GM23248 (cell line): ENCODE measurements at regions not wholly inside any gene's neighbourhood (a gene's known extent, or its start where the extent isn't known, plus 50 kb on each side); places are given as distances from the start of the nearest gene placed in this dataset.

Source experiments
- DNase-seq: peaks from one replicate; pipeline ENCODE4 v3.0.0-alpha.2; 2015
- H2AFZ ChIP-seq: fragments of 200-600 bp; sonication (generic); 2 replicates; pipeline ENCODE4 v1.6.1; 2016; ENCODE audit warnings: antibody characterized with exemption
- H3F3A ChIP-seq: fragments of 200-600 bp; sonication (generic); 2 replicates; pipeline ENCODE4 v1.6.1; 2016; ENCODE audit warnings: mild to moderate bottlenecking, antibody characterized with exemption, mixed run types; ENCODE audit not compliant: insufficient read depth
- H3K27ac ChIP-seq: fragments of 200-600 bp; sonication (generic); 2 replicates; pipeline ENCODE4 v1.5.1; 2016; ENCODE audit warnings: mild to moderate bottlenecking
- H3K27me3 ChIP-seq: fragments of 200-600 bp; sonication (generic); replicated peaks from 2 replicates; pipeline ENCODE4 v1.6.1; 2016; ENCODE audit warnings: mild to moderate bottlenecking; ENCODE audit not compliant: insufficient read depth
- H3K36me3 ChIP-seq: fragments of 200-600 bp; sonication (generic); 2 replicates; pipeline ENCODE4 v1.6.1; 2016; ENCODE audit warnings: low read depth, mild to moderate bottlenecking
- H3K4me1 ChIP-seq: fragments of 200-600 bp; sonication (generic); 2 replicates; pipeline ENCODE4 v1.6.1; 2016; ENCODE audit warnings: mild to moderate bottlenecking; ENCODE audit not compliant: insufficient read depth
- H3K4me2 ChIP-seq: fragments of 200-600 bp; sonication (generic); one replicate; pipeline ENCODE4 v1.6.1; 2016; ENCODE audit warnings: mild to moderate bottlenecking; ENCODE audit not compliant: unreplicated experiment
- H3K4me3 ChIP-seq: fragments of 200-600 bp; sonication (generic); 2 replicates; pipeline ENCODE4 v1.5.1; 2016; ENCODE audit warnings: mild to moderate bottlenecking
- H3K79me2 ChIP-seq: fragments of 200-600 bp; sonication (generic); 2 replicates; pipeline ENCODE4 v1.6.1; 2016; ENCODE audit warnings: mild to moderate bottlenecking; ENCODE audit not compliant: insufficient read depth
- H3K9ac ChIP-seq: fragments of 200-600 bp; sonication (generic); 2 replicates; pipeline ENCODE4 v1.6.1; 2016; ENCODE audit warnings: mild to moderate bottlenecking
- H3K9me2 ChIP-seq: fragments of 200-600 bp; sonication (generic); 2 replicates; pipeline ENCODE4 v1.6.1; 2016; ENCODE audit warnings: mixed run types, mild to moderate bottlenecking, moderate library complexity; ENCODE audit not compliant: insufficient read depth
- H3K9me3 ChIP-seq: fragments of 200-600 bp; sonication (generic); one replicate; pipeline ENCODE4 v1.6.1; 2017; ENCODE audit warnings: low read depth
- H4K20me1 ChIP-seq: fragments of 200-600 bp; sonication (generic); 2 replicates; pipeline ENCODE4 v1.6.0; 2016; ENCODE audit not compliant: insufficient read depth
- EZH2 ChIP-seq: fragments of 200-600 bp; sonication (generic); IDR thresholded peaks from 2 replicates; pipeline ENCODE4 v1.6.1; 2018; ENCODE audit warnings: antibody characterized with exemption, mild to moderate bottlenecking; ENCODE audit not compliant: insufficient read depth, poor library complexity, severe bottlenecking
- EZH2phosphoT487 ChIP-seq: fragments of 200-600 bp; sonication (generic); IDR thresholded peaks from 2 replicates; pipeline ENCODE4 v1.6.1; 2018; ENCODE audit warnings: antibody characterized with exemption, moderate library complexity, mild to moderate bottlenecking, low read depth; ENCODE audit not compliant: insufficient read depth
- WGBS, 2 experiments: methylation state at CpG; one replicate each; pipeline ENCODE4 v1.1.6; 2015 to 2017; ENCODE audit warnings: low lambda C conversion rate in 2 of 2, low coverage in 1 of 2; ENCODE audit errors: missing lambda C conversion rate in 2 of 2; 5-methylcytosine and 5-hydroxymethylcytosine counted together
- in situ Hi-C: fragments of 300-500 bp; cut with MboI; formaldehyde crosslinking; loops from 2 replicates; pipeline ENCODE4 v1.15.0; 2020

DNA sequence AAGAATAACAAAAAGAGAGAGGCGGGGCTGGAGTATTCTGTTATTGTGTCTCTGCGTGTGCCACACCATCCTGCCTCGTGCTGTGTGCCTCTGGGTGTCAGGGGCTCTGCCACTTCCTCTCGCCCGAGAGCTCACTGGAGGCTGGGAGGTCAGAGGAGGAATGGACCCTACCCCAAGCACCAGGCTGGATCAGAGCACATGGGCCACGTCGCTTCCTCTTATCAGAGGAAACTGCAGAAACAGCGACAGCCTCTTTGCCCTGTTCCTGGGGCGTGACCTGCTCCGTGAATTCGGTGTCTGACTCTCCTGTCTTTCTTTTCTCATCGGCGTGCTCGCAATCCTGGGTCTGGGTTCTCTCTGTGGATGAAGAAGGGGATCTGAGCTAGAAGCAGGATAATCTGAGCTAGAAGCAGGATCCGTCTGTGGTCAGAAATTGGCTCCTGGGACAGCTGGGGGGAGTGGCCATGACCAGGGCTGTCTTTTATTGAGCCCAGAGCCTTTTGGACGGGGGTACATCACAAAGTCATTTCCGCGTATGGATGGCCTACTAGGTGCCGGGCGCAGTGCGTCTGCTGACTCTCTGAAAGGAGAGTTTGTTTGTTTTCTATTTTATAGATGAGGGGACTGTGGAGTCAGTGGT is 150.3 kb upstream of the COL5A1 start:
- Histone ChIP-seq H3K36me3 (no peaks in the 10 kb centered on the region), H3K79me2 (no peaks in the 10 kb centered on the region), H3K27me3 (no peaks in the 10 kb centered on the region), H3K9me3 (no peaks in the 10 kb centered on the region), H3K9ac (peak overlapping the region; percentile 63; the same call in 1 of the 2 replicates), H3K4me2 (peak overlapping the region; percentile 54), H2AFZ (no peak overlapping the region), H3K4me1 (peaks cover 25% of the 10 kb centered on the region), H3K9me2 (no peaks in the 10 kb centered on the region), H3F3A (peaks cover 13% of the 10 kb centered on the region), H3K4me3 (no peak overlapping the region), H3K27ac (no peak overlapping the region), H4K20me1 (no peaks in the 10 kb centered on the region)
- 90 to 97% methylated on average over 19 to 21 of the region's 21 CpGs for WGBS, 2 experiments
- DNase-seq, result no peak
- in situ Hi-C loops, result no loop called here
- TF ChIP-seq EZH2phosphoT487, result no peak
- TF ChIP-seq EZH2, result no peak

DNA sequence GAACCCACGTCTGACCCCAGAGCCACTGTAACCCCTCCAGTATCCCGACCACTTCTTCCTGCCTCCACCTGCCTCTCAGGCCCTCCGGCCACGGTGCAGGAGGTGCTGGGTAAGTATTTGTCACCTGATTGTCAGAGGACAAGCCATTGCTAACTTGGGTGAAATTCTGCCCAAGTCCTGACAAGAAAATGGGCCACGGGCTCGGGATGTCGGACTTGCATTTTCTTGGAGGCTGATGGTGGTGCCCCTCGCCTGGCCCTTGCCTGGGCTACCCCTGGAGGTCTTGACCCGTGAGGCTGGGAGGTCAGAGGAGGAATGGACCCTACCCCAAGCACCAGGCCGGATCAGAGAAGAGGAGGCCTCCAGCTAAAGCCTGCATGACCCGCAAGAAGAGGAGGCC is 149.7 kb upstream of the COL5A1 start:
- H3K4me1 ChIP-seq, result peaks cover 29% of the 10 kb centered on the region
- H3K9me3 ChIP-seq, result no peaks in the 10 kb centered on the region
- no peaks in the 10 kb centered on the region for H3K9me2 ChIP-seq
- no peak for DNase-seq
- TF ChIP-seq EZH2phosphoT487, result no peak
- H3K36me3 ChIP-seq, result no peaks in the 10 kb centered on the region
- peak overlapping the region; percentile 63 for H3K9ac ChIP-seq
- H3K27ac ChIP-seq, result peak overlapping the region; percentile 74
- WGBS, 2 experiments, result 56 to 58% methylated on average over 11 of the region's 11 CpGs
- H3K27me3 ChIP-seq, result no peaks in the 10 kb centered on the region
- no peaks in the 10 kb centered on the region for H3K79me2 ChIP-seq
- no peak overlapping the region for H2AFZ ChIP-seq
- H3F3A ChIP-seq, result peaks cover 16% of the 10 kb centered on the region
- no peak overlapping the region for H3K4me3 ChIP-seq
- peak overlapping the region; percentile 54 for H3K4me2 ChIP-seq
- in situ Hi-C loops, result no loop called here
- no peaks in the 10 kb centered on the region for H4K20me1 ChIP-seq

- in situ Hi-C loops, result no loop called here
- H3K4me3 ChIP-seq, result no peak overlapping the region
- no peaks in the 10 kb centered on the region for H3K9me3 ChIP-seq
- TF ChIP-seq EZH2phosphoT487 (no peak), EZH2 (no peak)
- peaks cover 20% of the 10 kb centered on the region for H3F3A ChIP-seq
- H3K27ac ChIP-seq, result peak overlapping the region; percentile 74
- H3K27me3 ChIP-seq, result no peaks in the 10 kb centered on the region
- DNase-seq, result peak; percentile 97
- no peaks in the 10 kb centered on the region for H3K36me3 ChIP-seq
- H3K9ac ChIP-seq, result peak overlapping the region; percentile 63
- H2AFZ ChIP-seq, result no peak overlapping the region
- WGBS, 2 experiments, result 8 to 9% methylated on average over 12 of the region's 12 CpGs
- no peaks in the 10 kb centered on the region for H3K9me2 ChIP-seq
- peaks cover 33% of the 10 kb centered on the region for H3K4me1 ChIP-seq
- H3K4me2 ChIP-seq, result peak overlapping the region; percentile 54
- no peaks in the 10 kb centered on the region for H4K20me1 ChIP-seq
- no peaks in the 10 kb centered on the region for H3K79me2 ChIP-seq
These were observed 149.3 kb upstream of the COL5A1 start for GRCh38 chr9:134492281-134492691.

- peaks cover 39% of the 10 kb centered on the region for H3K4me1 ChIP-seq
- no peaks in the 10 kb centered on the region for H3K79me2 ChIP-seq
- peak overlapping the region; percentile 74 for H3K27ac ChIP-seq
- peak overlapping the region; percentile 54 for H3K4me2 ChIP-seq
- 46 to 47% methylated on average over 19 to 21 of the region's 21 CpGs for WGBS, 2 experiments
- H3K9me3 ChIP-seq, result no peaks in the 10 kb centered on the region
- no peaks in the 10 kb centered on the region for H3K36me3 ChIP-seq
- H3K9me2 ChIP-seq, result no peaks in the 10 kb centered on the region
- no peaks in the 10 kb centered on the region for H3K27me3 ChIP-seq
- H4K20me1 ChIP-seq, result no peaks in the 10 kb centered on the region
- peaks cover 26% of the 10 kb centered on the region for H3F3A ChIP-seq
- no peak for DNase-seq
- H3K9ac ChIP-seq, result peak overlapping the region; percentile 63
- TF ChIP-seq EZH2 (no peak), EZH2phosphoT487 (no peak)
- H2AFZ ChIP-seq, result no peak overlapping the region
- H3K4me3 ChIP-seq, result no peak overlapping the region
- in situ Hi-C loops, result no loop called here
These were observed 148.7 kb upstream of the COL5A1 start for GRCh38 chr9:134492721-134493460.
